Neural progenitor cell (in vitro differentiated cells): ENCODE measurements at regions not wholly inside any gene's neighbourhood (a gene's known extent, or its start where the extent isn't known, plus 50 kb on each side); places are given as distances from the start of the nearest gene placed in this dataset.

Experiments
- DNase-seq: peaks from one replicate; pipeline ENCODE4 v3.0.0-alpha.2; 2016; ENCODE audit warnings: low spot score
- H2AFZ ChIP-seq: fragments of 200-600 bp; sonication (generic); replicated peaks from 2 replicates; pipeline ENCODE4 v1.6.1; 2016; ENCODE audit warnings: antibody characterized with exemption
- H3F3A ChIP-seq: fragments of 200-600 bp; sonication (generic); 2 replicates; pipeline ENCODE4 v1.6.1; 2016; ENCODE audit warnings: antibody characterized with exemption, low read depth
- H3K27ac ChIP-seq: fragments of 200-600 bp; sonication (generic); 2 replicates; pipeline ENCODE4 v1.5.1; 2016; ENCODE audit warnings: mild to moderate bottlenecking
- H3K27me3 ChIP-seq: fragments of 200-600 bp; sonication (generic); 2 replicates; pipeline ENCODE4 v1.6.1; 2016; ENCODE audit warnings: mild to moderate bottlenecking, moderate library complexity
- H3K36me3 ChIP-seq: fragments of 200-600 bp; sonication (generic); 2 replicates; pipeline ENCODE4 v1.5.1; 2016
- H3K4me1 ChIP-seq: fragments of 200-600 bp; sonication (generic); 2 replicates; pipeline ENCODE4 v1.6.1; 2016; ENCODE audit warnings: mixed run types
- H3K4me2 ChIP-seq: fragments of 200-600 bp; sonication (generic); 2 replicates; pipeline ENCODE4 v1.6.1; 2016
- H3K4me3 ChIP-seq: fragments of 200-600 bp; sonication (generic); 2 replicates; pipeline ENCODE4 v1.5.1; 2016
- H3K79me2 ChIP-seq: fragments of 200-600 bp; sonication (generic); 2 replicates; pipeline ENCODE4 v1.6.1; 2016; ENCODE audit warnings: low read depth
- H3K9ac ChIP-seq: fragments of 200-600 bp; sonication (generic); 2 replicates; pipeline ENCODE4 v1.6.1; 2016
- H3K9me3 ChIP-seq: fragments of 200-600 bp; sonication (generic); 2 replicates; pipeline ENCODE4 v1.5.1; 2016; ENCODE audit warnings: low read depth
- H4K20me1 ChIP-seq: fragments of 200-600 bp; sonication (generic); 2 replicates; pipeline ENCODE4 v1.6.1; 2016; ENCODE audit warnings: low read depth
- H3K27ac Mint-ChIP-seq: 3 replicates; pipeline ENCODE4 v1.8.0; 2021; ENCODE audit warnings: mixed read lengths
- H3K27me3 Mint-ChIP-seq: 2 replicates; pipeline ENCODE4 v1.8.0; 2022; ENCODE audit warnings: low read depth, mild to moderate bottlenecking, inconsistent platforms, moderate library complexity, mixed read lengths; ENCODE audit not compliant: insufficient read depth
- H3K36me3 Mint-ChIP-seq: 3 replicates; pipeline ENCODE4 v1.8.0; 2021; ENCODE audit warnings: mixed read lengths
- H3K4me1 Mint-ChIP-seq: 3 replicates; pipeline ENCODE4 v1.8.0; 2021; ENCODE audit warnings: mixed read lengths
- H3K4me3 Mint-ChIP-seq: 3 replicates; pipeline ENCODE4 v1.8.0; 2021; ENCODE audit warnings: mild to moderate bottlenecking, moderate library complexity, mixed read lengths
- H3K9me3 Mint-ChIP-seq: 3 replicates; pipeline ENCODE4 v1.8.0; 2020; ENCODE audit warnings: mixed read lengths
- CTCF ChIP-seq: fragments of 200-600 bp; sonication (generic); IDR thresholded peaks from 2 replicates; pipeline ENCODE4 v1.5.1; 2017; ENCODE audit warnings: antibody characterized with exemption, mild to moderate bottlenecking
- EZH2 ChIP-seq: fragments of 200-600 bp; sonication (generic); IDR thresholded peaks from 2 replicates; pipeline ENCODE4 v1.6.1; 2017; ENCODE audit warnings: antibody characterized with exemption, mild to moderate bottlenecking, moderate library complexity
- EZH2phosphoT487 ChIP-seq: fragments of 200-600 bp; sonication (generic); IDR thresholded peaks from 2 replicates; pipeline ENCODE4 v1.6.1; 2017; ENCODE audit warnings: antibody characterized with exemption

GRCh38 chr20:19859444-19859843 lies 101.4 kb downstream of the RIN2 start:
- no peak for TF ChIP-seq EZH2phosphoT487
- TF ChIP-seq EZH2: no peak
- TF ChIP-seq CTCF: no peak
- Mint-ChIP-seq H3K27ac (no peak overlapping the region), H3K9me3 (peaks cover 5% of the 10 kb centered on the region), H3K36me3 (peaks cover 3% of the 10 kb centered on the region), H3K27me3 (no peaks in the 10 kb centered on the region), H3K4me3 (no peak overlapping the region), H3K4me1 (peaks cover 5% of the 10 kb centered on the region)
- H3F3A ChIP-seq: no peaks in the 10 kb centered on the region
- H3K4me1 ChIP-seq: no peaks in the 10 kb centered on the region
- no peak for DNase-seq
- H3K9me3 ChIP-seq: no peaks in the 10 kb centered on the region
- H3K4me2 ChIP-seq: no peak overlapping the region
- no peaks in the 10 kb centered on the region for H3K79me2 ChIP-seq
- no peak overlapping the region for H3K4me3 ChIP-seq
- no peak overlapping the region for H3K9ac ChIP-seq
- no peaks in the 10 kb centered on the region for H3K36me3 ChIP-seq
- H3K27me3 ChIP-seq: no peaks in the 10 kb centered on the region
- no peak overlapping the region for H2AFZ ChIP-seq
- H3K27ac ChIP-seq: no peak overlapping the region
- no peaks in the 10 kb centered on the region for H4K20me1 ChIP-seq

DNA sequence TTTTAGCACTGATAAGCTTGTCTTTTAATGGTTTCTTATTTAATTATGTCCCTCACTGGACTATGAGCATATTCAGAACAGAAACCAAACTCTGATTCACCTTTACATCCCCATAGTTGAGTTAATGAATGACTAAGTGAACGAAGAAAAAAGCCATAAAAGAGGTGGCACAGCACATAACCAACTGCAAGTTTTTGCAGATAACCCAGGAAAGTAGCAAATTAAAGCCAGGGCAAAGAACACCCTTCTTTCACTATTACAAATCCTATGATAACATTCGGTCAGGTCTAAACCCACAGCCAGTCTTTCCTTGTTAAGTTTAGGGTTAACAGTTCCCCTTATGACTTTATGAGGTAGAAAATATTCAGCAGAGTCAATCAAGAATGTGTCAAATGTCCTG lies 102.7 kb downstream of the RIN2 start:
- Mint-ChIP-seq H3K36me3 (no peaks in the 10 kb centered on the region), H3K4me1 (peaks cover 5% of the 10 kb centered on the region), H3K27me3 (no peaks in the 10 kb centered on the region), H3K9me3 (peaks cover 5% of the 10 kb centered on the region), H3K4me3 (no peak overlapping the region), H3K27ac (no peak overlapping the region)
- no peaks in the 10 kb centered on the region for H3K27me3 ChIP-seq
- H3K36me3 ChIP-seq: no peaks in the 10 kb centered on the region
- H3F3A ChIP-seq: no peaks in the 10 kb centered on the region
- no peaks in the 10 kb centered on the region for H3K9me3 ChIP-seq
- H2AFZ ChIP-seq: no peak overlapping the region
- no peaks in the 10 kb centered on the region for H3K79me2 ChIP-seq
- no peak overlapping the region for H3K4me3 ChIP-seq
- TF ChIP-seq EZH2 (no peak), EZH2phosphoT487 (no peak), CTCF (no peak)
- DNase-seq: no peak
- H3K27ac ChIP-seq: no peak overlapping the region
- H3K9ac ChIP-seq: no peak overlapping the region
- no peaks in the 10 kb centered on the region for H4K20me1 ChIP-seq
- no peaks in the 10 kb centered on the region for H3K4me1 ChIP-seq
- no peak overlapping the region for H3K4me2 ChIP-seq

- Histone ChIP-seq H3K4me1 (no peaks in the 10 kb centered on the region), H4K20me1 (no peaks in the 10 kb centered on the region), H3K27ac (no peak overlapping the region), H3F3A (no peaks in the 10 kb centered on the region), H3K27me3 (no peaks in the 10 kb centered on the region), H3K4me3 (no peak overlapping the region), H3K9ac (no peak overlapping the region), H3K79me2 (no peaks in the 10 kb centered on the region), H2AFZ (no peak overlapping the region), H3K9me3 (no peaks in the 10 kb centered on the region), H3K36me3 (no peaks in the 10 kb centered on the region), H3K4me2 (no peak overlapping the region)
- Mint-ChIP-seq H3K27me3 (no peaks in the 10 kb centered on the region), H3K4me1 (peaks cover 5% of the 10 kb centered on the region), H3K4me3 (no peak overlapping the region), H3K27ac (no peak overlapping the region), H3K9me3 (peaks cover 5% of the 10 kb centered on the region), H3K36me3 (no peaks in the 10 kb centered on the region)
- no peak for DNase-seq
- TF ChIP-seq EZH2phosphoT487 (no peak), CTCF (no peak), EZH2 (no peak)
Observed at GRCh38 chr20:19861147-19861759, 103.2 kb downstream of the RIN2 start.
